ENCODE measurements at regions not wholly inside any gene's neighbourhood (a gene's known extent, or its start where the extent isn't known, plus 50 kb on each side); places are given as distances from the start of the nearest gene placed in this dataset.
A peak's percentile ranks its signal among the peaks of the same experiment; 100 is the strongest.

DNA sequence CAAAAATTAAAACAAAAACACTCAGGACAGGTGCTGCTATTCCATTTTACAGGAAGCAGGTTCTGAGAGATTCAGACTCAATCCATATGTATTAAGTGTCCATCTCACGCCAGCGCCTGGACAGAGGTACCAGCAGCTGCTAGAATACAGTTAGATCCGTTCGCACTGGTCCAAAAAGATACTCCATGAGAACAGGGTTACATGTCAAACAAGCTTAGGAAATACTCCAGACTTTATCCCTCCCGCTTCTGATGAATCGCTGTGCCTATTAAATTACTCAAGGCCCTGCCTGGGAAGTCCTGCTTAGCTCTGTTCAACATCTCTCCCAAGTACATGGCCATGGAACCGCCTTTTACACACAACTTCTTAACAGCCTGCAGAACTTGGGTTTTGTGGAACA, 50.2 kb upstream of the SLC35C1 start:
- no peak for TF ChIP-seq TAF1 (IDR thresholded peaks at IDR 0.05; ENCODE audit: borderline replicate concordance, insufficient read depth, low read length)
- TF ChIP-seq SIN3A (IDR thresholded peaks at IDR 0.05; ENCODE audit: borderline replicate concordance, insufficient read depth, low read length) = no peak
- no peak for TF ChIP-seq FOXP2 (optimal IDR thresholded peaks at IDR 0.05; ENCODE audit: borderline replicate concordance, extremely low read depth, extremely low read length, insufficient read depth)
- TF ChIP-seq, protein P1, sequence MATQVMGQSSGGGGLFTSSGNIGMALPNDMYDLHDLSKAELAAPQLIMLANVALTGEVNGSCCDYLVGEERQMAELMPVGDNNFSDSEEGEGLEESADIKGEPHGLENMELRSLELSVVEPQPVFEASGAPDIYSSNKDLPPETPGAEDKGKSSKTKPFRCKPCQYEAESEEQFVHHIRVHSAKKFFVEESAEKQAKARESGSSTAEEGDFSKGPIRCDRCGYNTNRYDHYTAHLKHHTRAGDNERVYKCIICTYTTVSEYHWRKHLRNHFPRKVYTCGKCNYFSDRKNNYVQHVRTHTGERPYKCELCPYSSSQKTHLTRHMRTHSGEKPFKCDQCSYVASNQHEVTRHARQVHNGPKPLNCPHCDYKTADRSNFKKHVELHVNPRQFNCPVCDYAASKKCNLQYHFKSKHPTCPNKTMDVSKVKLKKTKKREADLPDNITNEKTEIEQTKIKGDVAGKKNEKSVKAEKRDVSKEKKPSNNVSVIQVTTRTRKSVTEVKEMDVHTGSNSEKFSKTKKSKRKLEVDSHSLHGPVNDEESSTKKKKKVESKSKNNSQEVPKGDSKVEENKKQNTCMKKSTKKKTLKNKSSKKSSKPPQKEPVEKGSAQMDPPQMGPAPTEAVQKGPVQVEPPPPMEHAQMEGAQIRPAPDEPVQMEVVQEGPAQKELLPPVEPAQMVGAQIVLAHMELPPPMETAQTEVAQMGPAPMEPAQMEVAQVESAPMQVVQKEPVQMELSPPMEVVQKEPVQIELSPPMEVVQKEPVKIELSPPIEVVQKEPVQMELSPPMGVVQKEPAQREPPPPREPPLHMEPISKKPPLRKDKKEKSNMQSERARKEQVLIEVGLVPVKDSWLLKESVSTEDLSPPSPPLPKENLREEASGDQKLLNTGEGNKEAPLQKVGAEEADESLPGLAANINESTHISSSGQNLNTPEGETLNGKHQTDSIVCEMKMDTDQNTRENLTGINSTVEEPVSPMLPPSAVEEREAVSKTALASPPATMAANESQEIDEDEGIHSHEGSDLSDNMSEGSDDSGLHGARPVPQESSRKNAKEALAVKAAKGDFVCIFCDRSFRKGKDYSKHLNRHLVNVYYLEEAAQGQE (IDR thresholded peaks at IDR 0.05; ENCODE audit: insufficient read depth in 1 of 2, low read depth in 2 of 2, low read length in 2 of 2) = 0 out of 4 replicates have a peak, but pooled peaks of 1 of the 2 experiments have one; percentile 0

DNA sequence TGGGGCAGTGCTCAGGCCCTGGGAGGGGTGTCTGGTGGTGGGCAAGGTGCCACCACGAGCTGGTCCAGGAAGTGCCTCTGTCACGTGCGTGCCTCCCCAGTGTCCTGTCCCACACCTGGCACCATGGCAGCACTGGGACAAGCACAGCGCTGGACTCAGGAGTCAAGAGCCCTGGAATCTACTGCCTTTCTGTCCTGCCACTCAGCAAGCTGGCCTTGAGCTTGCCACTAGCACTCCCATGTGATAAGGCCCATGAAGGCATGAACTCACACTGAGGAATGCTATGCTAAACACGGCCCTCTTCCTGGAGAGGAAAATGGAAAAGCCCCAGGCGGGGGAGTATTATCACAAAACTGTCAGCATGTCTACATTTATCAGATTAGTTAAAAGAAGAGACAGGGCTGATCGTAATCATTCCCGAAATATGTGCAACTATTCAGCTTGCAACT, 50.7 kb upstream of the SLC35C1 start:
- TF ChIP-seq TAF1 (IDR thresholded peaks at IDR 0.05; ENCODE audit: borderline replicate concordance, insufficient read depth, low read length) (no peak), POLR2AphosphoS5 (IDR thresholded peaks at IDR 0.05; ENCODE audit: low read depth, low read length) (no peak), SIN3A (IDR thresholded peaks at IDR 0.05; ENCODE audit: borderline replicate concordance, insufficient read depth, low read length) (0 out of 2 replicates have a peak, but pooled peaks have one; percentile 9), FOXP2 (optimal IDR thresholded peaks at IDR 0.05; ENCODE audit: borderline replicate concordance, extremely low read depth, extremely low read length, insufficient read depth) (no peak)
- TF ChIP-seq, protein P1 (IDR thresholded peaks at IDR 0.05; ENCODE audit: insufficient read depth in 1 of 2, low read depth in 2 of 2, low read length in 2 of 2) = peak in 1 of 2 experiments; percentile 23; a peak in 1 of 4 replicates

DNA sequence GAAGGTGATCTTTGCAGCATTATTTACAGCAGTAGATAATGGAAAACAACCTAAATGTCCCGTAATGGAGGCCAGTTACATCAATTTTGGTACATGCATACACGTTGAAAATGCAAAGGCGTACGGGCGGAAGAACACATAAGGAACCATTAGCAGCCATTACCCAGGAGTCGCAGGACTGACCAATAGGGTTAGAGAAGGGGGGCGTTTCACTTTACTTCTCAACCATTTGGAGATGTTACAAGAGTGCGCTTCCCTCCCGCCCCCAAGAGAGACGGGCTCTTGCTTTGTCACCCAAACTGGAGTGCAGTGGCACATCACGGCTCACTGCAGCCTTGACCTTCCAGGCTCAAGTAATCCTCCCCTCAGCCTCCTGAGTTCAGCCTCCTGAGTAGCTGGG, 52.8 kb upstream of the SLC35C1 start:
- no peak for TF ChIP-seq FOXP2 (optimal IDR thresholded peaks at IDR 0.05; ENCODE audit: borderline replicate concordance, extremely low read depth, extremely low read length, insufficient read depth)

DNA sequence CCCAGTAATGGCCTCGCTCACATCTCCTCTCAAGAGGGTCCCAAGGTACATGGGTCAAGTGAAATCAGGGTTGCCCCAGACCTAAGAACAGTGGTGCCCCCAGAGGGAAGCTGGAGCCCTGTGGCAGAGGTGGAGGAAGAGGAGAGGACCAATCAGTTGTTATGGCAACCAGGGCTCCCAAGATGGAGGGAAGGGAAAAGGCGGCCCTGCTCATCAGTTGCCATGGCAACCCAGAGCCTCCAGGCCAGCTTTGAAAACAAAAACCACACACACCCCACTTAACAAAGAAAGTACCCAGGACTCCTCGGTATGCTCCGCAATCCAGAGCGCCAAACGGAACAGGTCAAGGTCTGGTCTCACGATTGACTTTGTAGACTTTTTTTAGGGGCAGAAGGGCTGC, 53.5 kb upstream of the SLC35C1 start:
- no peak for TF ChIP-seq TAF1 (IDR thresholded peaks at IDR 0.05; ENCODE audit: borderline replicate concordance, insufficient read depth, low read length)

DNA sequence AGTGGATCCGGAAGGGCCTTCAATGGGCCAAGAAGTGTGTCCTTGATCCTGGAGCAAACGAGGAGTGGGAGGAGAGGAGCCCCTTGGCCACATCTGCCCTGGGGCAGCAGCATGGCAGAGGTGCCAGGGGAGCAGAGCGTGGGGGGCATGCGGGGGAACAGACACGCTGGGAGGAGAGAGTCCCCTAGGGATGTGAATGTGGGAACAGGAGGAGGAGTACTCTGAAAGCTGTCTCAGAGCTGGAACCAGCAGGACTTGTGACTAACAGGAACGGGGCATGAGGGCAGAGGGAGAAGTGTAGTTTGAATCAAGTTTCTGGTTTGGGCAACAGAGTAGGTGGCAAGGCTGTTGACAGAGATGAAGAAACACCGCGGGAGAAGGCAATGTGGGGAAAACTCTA, 54.5 kb upstream of the SLC35C1 start:
- TF ChIP-seq, protein P1 (IDR thresholded peaks at IDR 0.05; ENCODE audit: insufficient read depth in 1 of 2, low read depth in 2 of 2, low read length in 2 of 2) = no peak
- no peak for TF ChIP-seq SIN3A (IDR thresholded peaks at IDR 0.05; ENCODE audit: borderline replicate concordance, insufficient read depth, low read length)
- no peak for TF ChIP-seq POLR2AphosphoS5 (IDR thresholded peaks at IDR 0.05; ENCODE audit: low read depth, low read length)
- no peak for TF ChIP-seq FOXP2 (optimal IDR thresholded peaks at IDR 0.05; ENCODE audit: borderline replicate concordance, extremely low read depth, extremely low read length, insufficient read depth)
- no peak for TF ChIP-seq TAF1 (IDR thresholded peaks at IDR 0.05; ENCODE audit: borderline replicate concordance, insufficient read depth, low read length)

DNA sequence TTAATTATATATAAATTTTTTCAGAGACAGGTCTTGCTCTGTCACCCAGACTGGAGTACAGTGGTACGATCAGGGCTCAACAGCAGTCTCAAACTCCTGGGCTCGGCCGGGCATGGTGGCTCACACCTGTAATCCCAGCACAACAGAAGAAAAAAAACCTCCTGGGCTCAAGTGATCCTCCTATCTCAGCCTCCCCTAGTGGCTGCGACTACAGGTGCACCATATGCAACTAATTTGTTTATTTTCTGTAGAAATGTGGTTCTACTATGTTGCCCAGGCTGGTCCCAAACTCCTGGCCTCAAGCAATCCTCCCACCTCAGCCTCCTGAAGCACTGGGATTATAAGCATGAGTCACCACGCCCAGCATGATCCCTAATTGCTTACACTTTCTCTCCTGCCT, 56.1 kb upstream of the SLC35C1 start:
- TF ChIP-seq, protein P1 (IDR thresholded peaks at IDR 0.05; ENCODE audit: insufficient read depth in 1 of 2, low read depth in 2 of 2, low read length in 2 of 2) = no peak
- TF ChIP-seq FOXP2 (optimal IDR thresholded peaks at IDR 0.05; ENCODE audit: borderline replicate concordance, extremely low read depth, extremely low read length, insufficient read depth) (no peak), SIN3A (IDR thresholded peaks at IDR 0.05; ENCODE audit: borderline replicate concordance, insufficient read depth, low read length) (no peak), TAF1 (IDR thresholded peaks at IDR 0.05; ENCODE audit: borderline replicate concordance, insufficient read depth, low read length) (no peak), POLR2AphosphoS5 (IDR thresholded peaks at IDR 0.05; ENCODE audit: low read depth, low read length) (no peak)

All from PFSK-1 (cell line).